ENCODE measurements at regions not wholly inside any gene's neighbourhood (a gene's known extent, or its start where the extent isn't known, plus 50 kb on each side); places are given as distances from the start of the nearest gene placed in this dataset.
A peak's percentile ranks its signal among the peaks of the same experiment; 100 is the strongest.

GRCh38 chr5:54848581-54848980 lies 136.8 kb downstream of the ESM1 start:
- no peaks in the 10 kb centered on the region for H3K27me3 ChIP-seq (ENCODE audit: low read depth, low read length)

GRCh38 chr5:54845567-54845941 lies 139.8 kb downstream of the ESM1 start:
- Histone ChIP-seq H3K4me1 (ENCODE audit: control insufficient read depth in 1 of 2, insufficient read depth in 2 of 2, low read length in 2 of 2) (no peaks in the 10 kb centered on the region), H3K27me3 (ENCODE audit: low read depth, low read length) (no peaks in the 10 kb centered on the region), H3K36me3 (ENCODE audit: control insufficient read depth in 1 of 2, insufficient read depth in 2 of 2, low read length in 2 of 2) (no peaks in the 10 kb centered on the region), H3K27ac (ENCODE audit: low read length) (no peak overlapping the region), H3K9me3 (ENCODE audit: control insufficient read depth in 1 of 2, low read length in 2 of 2) (no peaks in the 10 kb centered on the region), H3K4me3 (ENCODE audit: low read depth in 1 of 2, low read length in 2 of 2) (no peak overlapping the region)

More at GRCh38 chr5:54848581-54848980, 136.8 kb downstream of the ESM1 start:
- Histone ChIP-seq H3K4me3 (ENCODE audit: low read depth in 1 of 2, low read length in 2 of 2) (no peak overlapping the region), H3K27ac (ENCODE audit: low read length) (no peak overlapping the region), H3K4me1 (ENCODE audit: control insufficient read depth in 1 of 2, insufficient read depth in 2 of 2, low read length in 2 of 2) (no peaks in the 10 kb centered on the region), H3K9me3 (ENCODE audit: control insufficient read depth in 1 of 2, low read length in 2 of 2) (no peaks in the 10 kb centered on the region), H3K36me3 (ENCODE audit: control insufficient read depth in 1 of 2, insufficient read depth in 2 of 2, low read length in 2 of 2) (no peaks in the 10 kb centered on the region)

- peak overlapping the region; percentile 37 for H3K27ac ChIP-seq (ENCODE audit: low read length)
Measured at GRCh38 chr5:54844905-54845566, 140.4 kb downstream of the ESM1 start.

GRCh38 chr5:54844266-54844665 lies 141.1 kb downstream of the ESM1 start:
- H3K36me3 ChIP-seq (ENCODE audit: control insufficient read depth in 1 of 2, insufficient read depth in 2 of 2, low read length in 2 of 2), result no peaks in the 10 kb centered on the region
- no peak overlapping the region for H3K27ac ChIP-seq (ENCODE audit: low read length)
- H3K4me1 ChIP-seq (ENCODE audit: control insufficient read depth in 1 of 2, insufficient read depth in 2 of 2, low read length in 2 of 2), result no peaks in the 10 kb centered on the region
- H3K4me3 ChIP-seq (ENCODE audit: low read depth in 1 of 2, low read length in 2 of 2), result no peak overlapping the region
- H3K27me3 ChIP-seq (ENCODE audit: low read depth, low read length), result no peaks in the 10 kb centered on the region
- H3K9me3 ChIP-seq (ENCODE audit: control insufficient read depth in 1 of 2, low read length in 2 of 2), result no peaks in the 10 kb centered on the region

More at GRCh38 chr5:54844905-54845566, 140.4 kb downstream of the ESM1 start:
- Histone ChIP-seq H3K4me1 (ENCODE audit: control insufficient read depth in 1 of 2, insufficient read depth in 2 of 2, low read length in 2 of 2) (no peaks in the 10 kb centered on the region), H3K27me3 (ENCODE audit: low read depth, low read length) (no peaks in the 10 kb centered on the region), H3K4me3 (ENCODE audit: low read depth in 1 of 2, low read length in 2 of 2) (peak overlapping the region; percentile 6 to 47), H3K9me3 (ENCODE audit: control insufficient read depth in 1 of 2, low read length in 2 of 2) (no peaks in the 10 kb centered on the region), H3K36me3 (ENCODE audit: control insufficient read depth in 1 of 2, insufficient read depth in 2 of 2, low read length in 2 of 2) (no peaks in the 10 kb centered on the region)

- Histone ChIP-seq H3K4me1 (ENCODE audit: control insufficient read depth in 1 of 2, insufficient read depth in 2 of 2, low read length in 2 of 2) (no peaks in the 10 kb centered on the region), H3K27me3 (ENCODE audit: low read depth, low read length) (no peaks in the 10 kb centered on the region), H3K27ac (ENCODE audit: low read length) (no peak overlapping the region), H3K36me3 (ENCODE audit: control insufficient read depth in 1 of 2, insufficient read depth in 2 of 2, low read length in 2 of 2) (no peaks in the 10 kb centered on the region), H3K4me3 (ENCODE audit: low read depth in 1 of 2, low read length in 2 of 2) (no peak overlapping the region), H3K9me3 (ENCODE audit: control insufficient read depth in 1 of 2, low read length in 2 of 2) (no peaks in the 10 kb centered on the region)
Measured at GRCh38 chr5:54841481-54841880, 143.9 kb downstream of the ESM1 start.

- H3K27ac ChIP-seq (ENCODE audit: low read length), result no peak overlapping the region
- H3K27me3 ChIP-seq (ENCODE audit: low read depth, low read length), result no peaks in the 10 kb centered on the region
- no peaks in the 10 kb centered on the region for H3K36me3 ChIP-seq (ENCODE audit: control insufficient read depth in 1 of 2, insufficient read depth in 2 of 2, low read length in 2 of 2)
- no peaks in the 10 kb centered on the region for H3K4me1 ChIP-seq (ENCODE audit: control insufficient read depth in 1 of 2, insufficient read depth in 2 of 2, low read length in 2 of 2)
- H3K9me3 ChIP-seq (ENCODE audit: control insufficient read depth in 1 of 2, low read length in 2 of 2), result no peaks in the 10 kb centered on the region
- no peak overlapping the region for H3K4me3 ChIP-seq (ENCODE audit: low read depth in 1 of 2, low read length in 2 of 2)
Measured at GRCh38 chr5:54838843-54839242, 146.6 kb downstream of the ESM1 start.

- H3K27me3 ChIP-seq (ENCODE audit: low read depth, low read length), result no peaks in the 10 kb centered on the region
- H3K4me3 ChIP-seq (ENCODE audit: low read depth in 1 of 2, low read length in 2 of 2), result no peak overlapping the region
- H3K4me1 ChIP-seq (ENCODE audit: control insufficient read depth in 1 of 2, insufficient read depth in 2 of 2, low read length in 2 of 2), result no peaks in the 10 kb centered on the region
- H3K27ac ChIP-seq (ENCODE audit: low read length), result no peak overlapping the region
- H3K9me3 ChIP-seq (ENCODE audit: control insufficient read depth in 1 of 2, low read length in 2 of 2), result no peaks in the 10 kb centered on the region
- H3K36me3 ChIP-seq (ENCODE audit: control insufficient read depth in 1 of 2, insufficient read depth in 2 of 2, low read length in 2 of 2), result no peaks in the 10 kb centered on the region
Measured at GRCh38 chr5:54837981-54838380, 147.4 kb downstream of the ESM1 start.

- Histone ChIP-seq H3K27ac (ENCODE audit: low read length) (no peak overlapping the region), H3K4me1 (ENCODE audit: control insufficient read depth in 1 of 2, insufficient read depth in 2 of 2, low read length in 2 of 2) (no peaks in the 10 kb centered on the region), H3K4me3 (ENCODE audit: low read depth in 1 of 2, low read length in 2 of 2) (no peak overlapping the region), H3K9me3 (ENCODE audit: control insufficient read depth in 1 of 2, low read length in 2 of 2) (no peaks in the 10 kb centered on the region), H3K36me3 (ENCODE audit: control insufficient read depth in 1 of 2, insufficient read depth in 2 of 2, low read length in 2 of 2) (no peaks in the 10 kb centered on the region), H3K27me3 (ENCODE audit: low read depth, low read length) (no peaks in the 10 kb centered on the region)
Measured at GRCh38 chr5:54837093-54837492, 148.3 kb downstream of the ESM1 start.

- Histone ChIP-seq H3K36me3 (ENCODE audit: control insufficient read depth in 1 of 2, insufficient read depth in 2 of 2, low read length in 2 of 2) (no peaks in the 10 kb centered on the region), H3K27me3 (ENCODE audit: low read depth, low read length) (no peaks in the 10 kb centered on the region), H3K9me3 (ENCODE audit: control insufficient read depth in 1 of 2, low read length in 2 of 2) (no peaks in the 10 kb centered on the region), H3K4me1 (ENCODE audit: control insufficient read depth in 1 of 2, insufficient read depth in 2 of 2, low read length in 2 of 2) (no peaks in the 10 kb centered on the region), H3K4me3 (ENCODE audit: low read depth in 1 of 2, low read length in 2 of 2) (no peak overlapping the region), H3K27ac (ENCODE audit: low read length) (no peak overlapping the region)
Measured at GRCh38 chr5:54835647-54836046, 149.7 kb downstream of the ESM1 start.

GRCh38 chr5:54834121-54834842 lies 151.1 kb downstream of the ESM1 start:
- no peaks in the 10 kb centered on the region for H3K36me3 ChIP-seq (ENCODE audit: control insufficient read depth in 1 of 2, insufficient read depth in 2 of 2, low read length in 2 of 2)
- no peak overlapping the region for H3K27ac ChIP-seq (ENCODE audit: low read length)
- no peak overlapping the region for H3K4me3 ChIP-seq (ENCODE audit: low read depth in 1 of 2, low read length in 2 of 2)
- H3K27me3 ChIP-seq (ENCODE audit: low read depth, low read length), result no peaks in the 10 kb centered on the region
- no peaks in the 10 kb centered on the region for H3K9me3 ChIP-seq (ENCODE audit: control insufficient read depth in 1 of 2, low read length in 2 of 2)
- no peaks in the 10 kb centered on the region for H3K4me1 ChIP-seq (ENCODE audit: control insufficient read depth in 1 of 2, insufficient read depth in 2 of 2, low read length in 2 of 2)

- H3K27ac ChIP-seq (ENCODE audit: low read length), result no peak overlapping the region
- no peak overlapping the region for H3K4me3 ChIP-seq (ENCODE audit: low read depth in 1 of 2, low read length in 2 of 2)
- no peaks in the 10 kb centered on the region for H3K36me3 ChIP-seq (ENCODE audit: control insufficient read depth in 1 of 2, insufficient read depth in 2 of 2, low read length in 2 of 2)
- H3K9me3 ChIP-seq (ENCODE audit: control insufficient read depth in 1 of 2, low read length in 2 of 2), result no peaks in the 10 kb centered on the region
- H3K27me3 ChIP-seq (ENCODE audit: low read depth, low read length), result no peaks in the 10 kb centered on the region
- no peaks in the 10 kb centered on the region for H3K4me1 ChIP-seq (ENCODE audit: control insufficient read depth in 1 of 2, insufficient read depth in 2 of 2, low read length in 2 of 2)
Measured at GRCh38 chr5:54833590-54833989, 151.8 kb downstream of the ESM1 start.

- no peak overlapping the region for H3K27ac ChIP-seq (ENCODE audit: low read length)
- no peaks in the 10 kb centered on the region for H3K27me3 ChIP-seq (ENCODE audit: low read depth, low read length)
- H3K4me3 ChIP-seq (ENCODE audit: low read depth in 1 of 2, low read length in 2 of 2), result no peak overlapping the region
- H3K9me3 ChIP-seq (ENCODE audit: control insufficient read depth in 1 of 2, low read length in 2 of 2), result no peaks in the 10 kb centered on the region
- H3K4me1 ChIP-seq (ENCODE audit: control insufficient read depth in 1 of 2, insufficient read depth in 2 of 2, low read length in 2 of 2), result no peaks in the 10 kb centered on the region
- H3K36me3 ChIP-seq (ENCODE audit: control insufficient read depth in 1 of 2, insufficient read depth in 2 of 2, low read length in 2 of 2), result no peaks in the 10 kb centered on the region
Measured at GRCh38 chr5:54832858-54833257, 152.5 kb downstream of the ESM1 start.
